HCT116 (cell line): ENCODE measurements at regions not wholly inside any gene's neighbourhood (a gene's known extent, or its start where the extent isn't known, plus 50 kb on each side); places are given as distances from the start of the nearest gene placed in this dataset.

ENCODE experiments used
- EGR1 ChIP-seq: IDR thresholded peaks from 2 replicates; pipeline ENCODE4 v1.6.1; 2012; ENCODE audit warnings: low read depth
- EZH2 ChIP-seq: fragments of 200-600 bp; sonication (generic); IDR thresholded peaks from 2 replicates; pipeline ENCODE4 v1.6.1; 2017; ENCODE audit warnings: antibody characterized with exemption, mixed run types
- EZH2phosphoT487 ChIP-seq: fragments of 200-600 bp; IDR thresholded peaks from 2 replicates; pipeline ENCODE4 v1.6.1; 2018; ENCODE audit warnings: antibody characterized with exemption, borderline replicate concordance
- POLR2A ChIP-seq: IDR thresholded peaks from 2 replicates; pipeline ENCODE4 v1.7.0; 2011; ENCODE audit warnings: borderline replicate concordance; ENCODE audit not compliant: insufficient read depth, insufficient read length; ENCODE audit errors: extremely low read depth
- POLR2AphosphoS5 ChIP-seq: IDR thresholded peaks from 2 replicates; pipeline ENCODE4 v1.6.1; 2011; ENCODE audit warnings: mild to moderate bottlenecking, low read depth, low read length, moderate library complexity
- TF ChIP-seq, protein P1 (sequence below), 3 experiments: fragments of 200-600 bp in 1 of 3; sonication (generic) in 1 of 3; IDR thresholded peaks in 2 of 3; conservative IDR thresholded peaks in 1 of 3; 2 replicates each; pipeline ENCODE4 v1.5.1; 2012 to 2017; ENCODE audit warnings: low read depth in 2 of 3, low read length in 2 of 3, antibody characterized with exemption in 1 of 3, borderline replicate concordance in 1 of 3, control low read depth in 1 of 3, mild to moderate bottlenecking in 1 of 3, mixed read lengths in 1 of 3, mixed run types in 1 of 3, moderate library complexity in 1 of 3; ENCODE audit not compliant: insufficient read depth in 1 of 3
- TF ChIP-seq, protein P2 (sequence below): IDR thresholded peaks from 2 replicates; pipeline ENCODE4 v1.6.1; 2012; ENCODE audit warnings: low read depth

DNA sequence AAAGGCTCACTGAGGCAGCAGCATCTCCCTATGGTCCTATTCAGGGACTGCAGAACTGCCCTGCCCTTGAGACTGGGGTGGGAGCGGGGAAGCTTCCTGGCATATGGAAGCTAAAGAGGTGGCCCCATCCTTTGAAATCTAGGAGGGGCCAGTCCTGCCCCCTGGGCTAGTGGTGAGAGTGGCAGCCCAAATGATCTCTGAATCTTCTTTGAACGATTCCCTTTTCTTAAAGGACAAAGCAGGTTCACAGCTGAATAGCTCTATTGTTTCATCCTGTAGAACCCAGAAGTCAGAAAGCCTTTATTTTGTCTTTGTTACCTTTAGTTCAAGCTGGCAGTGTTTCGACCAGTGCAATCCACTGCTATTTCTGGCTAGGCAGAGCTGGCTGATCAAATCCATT lies 741.9 kb downstream of the IRX1 start:
- TF ChIP-seq POLR2AphosphoS5 (no peak), EZH2phosphoT487 (no peak), EZH2 (no peak), EGR1 (no peak), POLR2A (no peak)
- TF ChIP-seq, protein P1, sequence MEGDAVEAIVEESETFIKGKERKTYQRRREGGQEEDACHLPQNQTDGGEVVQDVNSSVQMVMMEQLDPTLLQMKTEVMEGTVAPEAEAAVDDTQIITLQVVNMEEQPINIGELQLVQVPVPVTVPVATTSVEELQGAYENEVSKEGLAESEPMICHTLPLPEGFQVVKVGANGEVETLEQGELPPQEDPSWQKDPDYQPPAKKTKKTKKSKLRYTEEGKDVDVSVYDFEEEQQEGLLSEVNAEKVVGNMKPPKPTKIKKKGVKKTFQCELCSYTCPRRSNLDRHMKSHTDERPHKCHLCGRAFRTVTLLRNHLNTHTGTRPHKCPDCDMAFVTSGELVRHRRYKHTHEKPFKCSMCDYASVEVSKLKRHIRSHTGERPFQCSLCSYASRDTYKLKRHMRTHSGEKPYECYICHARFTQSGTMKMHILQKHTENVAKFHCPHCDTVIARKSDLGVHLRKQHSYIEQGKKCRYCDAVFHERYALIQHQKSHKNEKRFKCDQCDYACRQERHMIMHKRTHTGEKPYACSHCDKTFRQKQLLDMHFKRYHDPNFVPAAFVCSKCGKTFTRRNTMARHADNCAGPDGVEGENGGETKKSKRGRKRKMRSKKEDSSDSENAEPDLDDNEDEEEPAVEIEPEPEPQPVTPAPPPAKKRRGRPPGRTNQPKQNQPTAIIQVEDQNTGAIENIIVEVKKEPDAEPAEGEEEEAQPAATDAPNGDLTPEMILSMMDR (IDR thresholded peaks at IDR 0.05 in 2 of 3, conservative IDR thresholded peaks at IDR 0.05 in 1 of 3; ENCODE audit: borderline replicate concordance in 1 of 3, insufficient read depth in 1 of 3, low read depth in 2 of 3, low read length in 2 of 3), result no peak
- TF ChIP-seq, protein P2, sequence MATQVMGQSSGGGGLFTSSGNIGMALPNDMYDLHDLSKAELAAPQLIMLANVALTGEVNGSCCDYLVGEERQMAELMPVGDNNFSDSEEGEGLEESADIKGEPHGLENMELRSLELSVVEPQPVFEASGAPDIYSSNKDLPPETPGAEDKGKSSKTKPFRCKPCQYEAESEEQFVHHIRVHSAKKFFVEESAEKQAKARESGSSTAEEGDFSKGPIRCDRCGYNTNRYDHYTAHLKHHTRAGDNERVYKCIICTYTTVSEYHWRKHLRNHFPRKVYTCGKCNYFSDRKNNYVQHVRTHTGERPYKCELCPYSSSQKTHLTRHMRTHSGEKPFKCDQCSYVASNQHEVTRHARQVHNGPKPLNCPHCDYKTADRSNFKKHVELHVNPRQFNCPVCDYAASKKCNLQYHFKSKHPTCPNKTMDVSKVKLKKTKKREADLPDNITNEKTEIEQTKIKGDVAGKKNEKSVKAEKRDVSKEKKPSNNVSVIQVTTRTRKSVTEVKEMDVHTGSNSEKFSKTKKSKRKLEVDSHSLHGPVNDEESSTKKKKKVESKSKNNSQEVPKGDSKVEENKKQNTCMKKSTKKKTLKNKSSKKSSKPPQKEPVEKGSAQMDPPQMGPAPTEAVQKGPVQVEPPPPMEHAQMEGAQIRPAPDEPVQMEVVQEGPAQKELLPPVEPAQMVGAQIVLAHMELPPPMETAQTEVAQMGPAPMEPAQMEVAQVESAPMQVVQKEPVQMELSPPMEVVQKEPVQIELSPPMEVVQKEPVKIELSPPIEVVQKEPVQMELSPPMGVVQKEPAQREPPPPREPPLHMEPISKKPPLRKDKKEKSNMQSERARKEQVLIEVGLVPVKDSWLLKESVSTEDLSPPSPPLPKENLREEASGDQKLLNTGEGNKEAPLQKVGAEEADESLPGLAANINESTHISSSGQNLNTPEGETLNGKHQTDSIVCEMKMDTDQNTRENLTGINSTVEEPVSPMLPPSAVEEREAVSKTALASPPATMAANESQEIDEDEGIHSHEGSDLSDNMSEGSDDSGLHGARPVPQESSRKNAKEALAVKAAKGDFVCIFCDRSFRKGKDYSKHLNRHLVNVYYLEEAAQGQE, result no peak
